ENCODE measurements at regions not wholly inside any gene's neighbourhood (a gene's known extent, or its start where the extent isn't known, plus 50 kb on each side); places are given as distances from the start of the nearest gene placed in this dataset.

GRCh38 chr1:90494748-90495282 lies 222.3 kb downstream of the BARHL2 start:
- CTCF ChIA-PET: interaction anchor here (1.0 kb wide), 1 partner anchor 8 kb away, joined by 3 read pairs; no protein-coding TSS in a partner anchor
- H3K9me3 Mint-ChIP-seq: no peaks in the 10 kb centered on the region
- no peak for DNase-seq

GRCh38 chr1:90488451-90488850 lies 228.7 kb downstream of the BARHL2 start:
- CTCF ChIA-PET: no interaction called here
- Mint-ChIP-seq H3K4me3 (no peak overlapping the region), H3K27me3 (no peaks in the 10 kb centered on the region), H3K9me3 (no peaks in the 10 kb centered on the region), H3K27ac (no peak overlapping the region), H3K36me3 (no peaks in the 10 kb centered on the region), H3K4me1 (no peaks in the 10 kb centered on the region)
- DNase-seq: no peak

More at GRCh38 chr1:90494748-90495282, 222.3 kb downstream of the BARHL2 start:
- H3K36me3 Mint-ChIP-seq: no peaks in the 10 kb centered on the region
- no peak overlapping the region for H3K27ac Mint-ChIP-seq
- no peaks in the 10 kb centered on the region for H3K27me3 Mint-ChIP-seq
- H3K4me3 Mint-ChIP-seq: no peak overlapping the region
- H3K4me1 Mint-ChIP-seq: no peaks in the 10 kb centered on the region

- no peaks in the 10 kb centered on the region for H3K9me3 Mint-ChIP-seq
- H3K36me3 Mint-ChIP-seq: no peaks in the 10 kb centered on the region
- no peak overlapping the region for H3K4me3 Mint-ChIP-seq
- no peaks in the 10 kb centered on the region for H3K4me1 Mint-ChIP-seq
- CTCF ChIA-PET: no interaction called here
- no peak overlapping the region for H3K27ac Mint-ChIP-seq
- no peak for DNase-seq
- no peaks in the 10 kb centered on the region for H3K27me3 Mint-ChIP-seq
Measured at GRCh38 chr1:90486996-90487395, 230.1 kb downstream of the BARHL2 start.

- Mint-ChIP-seq H3K36me3 (no peaks in the 10 kb centered on the region), H3K9me3 (no peaks in the 10 kb centered on the region), H3K27ac (no peak overlapping the region), H3K4me3 (no peak overlapping the region), H3K4me1 (no peaks in the 10 kb centered on the region), H3K27me3 (no peaks in the 10 kb centered on the region)
- DNase-seq: no peak
- CTCF ChIA-PET: no interaction called here
Measured at GRCh38 chr1:90486134-90486824, 230.8 kb downstream of the BARHL2 start.

GRCh38 chr1:90480271-90480835 lies 236.7 kb downstream of the BARHL2 start:
- Mint-ChIP-seq H3K4me3 (no peak overlapping the region), H3K36me3 (no peaks in the 10 kb centered on the region), H3K9me3 (no peaks in the 10 kb centered on the region), H3K27ac (no peak overlapping the region), H3K27me3 (no peaks in the 10 kb centered on the region), H3K4me1 (no peaks in the 10 kb centered on the region)
- DNase-seq: no peak
- CTCF ChIA-PET: no interaction called here

- Mint-ChIP-seq H3K27ac (no peak overlapping the region), H3K27me3 (no peaks in the 10 kb centered on the region), H3K4me3 (no peak overlapping the region), H3K4me1 (no peaks in the 10 kb centered on the region), H3K9me3 (no peaks in the 10 kb centered on the region), H3K36me3 (no peaks in the 10 kb centered on the region)
- CTCF ChIA-PET: no interaction called here
- DNase-seq: no peak
Measured at GRCh38 chr1:90476994-90477393, 240.1 kb downstream of the BARHL2 start.

- Mint-ChIP-seq H3K4me3 (no peak overlapping the region), H3K9me3 (no peaks in the 10 kb centered on the region), H3K36me3 (no peaks in the 10 kb centered on the region), H3K27me3 (no peaks in the 10 kb centered on the region), H3K4me1 (no peaks in the 10 kb centered on the region), H3K27ac (no peak overlapping the region)
- CTCF ChIA-PET: no interaction called here
- no peak for DNase-seq
Measured at GRCh38 chr1:90476411-90476810, 240.7 kb downstream of the BARHL2 start.

- Mint-ChIP-seq H3K36me3 (no peaks in the 10 kb centered on the region), H3K27me3 (no peaks in the 10 kb centered on the region), H3K27ac (no peak overlapping the region), H3K9me3 (no peaks in the 10 kb centered on the region), H3K4me3 (no peak overlapping the region), H3K4me1 (no peaks in the 10 kb centered on the region)
- CTCF ChIA-PET: no interaction called here
- DNase-seq: no peak
Measured at GRCh38 chr1:90475631-90476030, 241.5 kb downstream of the BARHL2 start.

- Mint-ChIP-seq H3K4me3 (no peak overlapping the region), H3K27ac (no peak overlapping the region), H3K27me3 (no peaks in the 10 kb centered on the region), H3K36me3 (no peaks in the 10 kb centered on the region), H3K4me1 (no peaks in the 10 kb centered on the region), H3K9me3 (no peaks in the 10 kb centered on the region)
- CTCF ChIA-PET: no interaction called here
- no peak for DNase-seq
Measured at GRCh38 chr1:90474731-90475130, 242.4 kb downstream of the BARHL2 start.

- no peaks in the 10 kb centered on the region for H3K27me3 Mint-ChIP-seq
- no peaks in the 10 kb centered on the region for H3K36me3 Mint-ChIP-seq
- CTCF ChIA-PET: no interaction called here
- H3K27ac Mint-ChIP-seq: no peak overlapping the region
- H3K9me3 Mint-ChIP-seq: no peaks in the 10 kb centered on the region
- no peaks in the 10 kb centered on the region for H3K4me1 Mint-ChIP-seq
- H3K4me3 Mint-ChIP-seq: no peak overlapping the region
- no peak for DNase-seq
Measured at GRCh38 chr1:90474158-90474557, 242.9 kb downstream of the BARHL2 start.

- DNase-seq: no peak
- CTCF ChIA-PET: no interaction called here
- Mint-ChIP-seq H3K36me3 (no peaks in the 10 kb centered on the region), H3K4me3 (no peak overlapping the region), H3K9me3 (no peaks in the 10 kb centered on the region), H3K4me1 (no peaks in the 10 kb centered on the region), H3K27me3 (no peaks in the 10 kb centered on the region), H3K27ac (no peak overlapping the region)
Measured at GRCh38 chr1:90472775-90473174, 244.3 kb downstream of the BARHL2 start.

GRCh38 chr1:90459570-90459969 lies 257.5 kb downstream of the BARHL2 start:
- Mint-ChIP-seq H3K27me3 (no peaks in the 10 kb centered on the region), H3K36me3 (no peaks in the 10 kb centered on the region), H3K4me3 (no peak overlapping the region), H3K9me3 (no peaks in the 10 kb centered on the region), H3K27ac (no peak overlapping the region), H3K4me1 (no peaks in the 10 kb centered on the region)
- CTCF ChIA-PET: no interaction called here
- DNase-seq: no peak

GRCh38 chr1:90457985-90458384 lies 259.1 kb downstream of the BARHL2 start:
- Mint-ChIP-seq H3K27ac (no peak overlapping the region), H3K27me3 (no peaks in the 10 kb centered on the region), H3K4me3 (no peak overlapping the region), H3K9me3 (no peaks in the 10 kb centered on the region), H3K36me3 (no peaks in the 10 kb centered on the region), H3K4me1 (no peaks in the 10 kb centered on the region)
- no peak for DNase-seq
- CTCF ChIA-PET: no interaction called here

GRCh38 chr1:90452491-90452890 lies 264.6 kb downstream of the BARHL2 start:
- CTCF ChIA-PET: no interaction called here
- H3K9me3 Mint-ChIP-seq: no peaks in the 10 kb centered on the region
- no peak overlapping the region for H3K4me3 Mint-ChIP-seq
- no peak for DNase-seq
- no peaks in the 10 kb centered on the region for H3K36me3 Mint-ChIP-seq
- H3K27ac Mint-ChIP-seq: no peak overlapping the region
- H3K27me3 Mint-ChIP-seq: no peaks in the 10 kb centered on the region
- H3K4me1 Mint-ChIP-seq: no peaks in the 10 kb centered on the region

- H3K27me3 Mint-ChIP-seq: peaks cover 9% of the 10 kb centered on the region
- CTCF ChIA-PET: no interaction called here
- H3K36me3 Mint-ChIP-seq: no peaks in the 10 kb centered on the region
- no peak overlapping the region for H3K27ac Mint-ChIP-seq
- no peaks in the 10 kb centered on the region for H3K9me3 Mint-ChIP-seq
- no peak for DNase-seq
- H3K4me1 Mint-ChIP-seq: no peaks in the 10 kb centered on the region
- no peak overlapping the region for H3K4me3 Mint-ChIP-seq
Measured at GRCh38 chr1:90443354-90443753, 273.7 kb downstream of the BARHL2 start.

Measured in activated naive CD4-positive, alpha-beta T cell treated with anti-CD3 and anti-CD28 coated beads, Interleukin-2, amount 10 ng/mL, durations not matched to agents 7 days and 5 days (primary cell).